Suppressor macrophage treated with lipopolysaccharide for 4 hours (primary cell): ENCODE measurements at regions not wholly inside any gene's neighbourhood (a gene's known extent, or its start where the extent isn't known, plus 50 kb on each side); places are given as distances from the start of the nearest gene placed in this dataset.

Source experiments
- DNase-seq: peaks from one replicate; pipeline ENCODE4 v3.0.0-alpha.2; 2020

DNA sequence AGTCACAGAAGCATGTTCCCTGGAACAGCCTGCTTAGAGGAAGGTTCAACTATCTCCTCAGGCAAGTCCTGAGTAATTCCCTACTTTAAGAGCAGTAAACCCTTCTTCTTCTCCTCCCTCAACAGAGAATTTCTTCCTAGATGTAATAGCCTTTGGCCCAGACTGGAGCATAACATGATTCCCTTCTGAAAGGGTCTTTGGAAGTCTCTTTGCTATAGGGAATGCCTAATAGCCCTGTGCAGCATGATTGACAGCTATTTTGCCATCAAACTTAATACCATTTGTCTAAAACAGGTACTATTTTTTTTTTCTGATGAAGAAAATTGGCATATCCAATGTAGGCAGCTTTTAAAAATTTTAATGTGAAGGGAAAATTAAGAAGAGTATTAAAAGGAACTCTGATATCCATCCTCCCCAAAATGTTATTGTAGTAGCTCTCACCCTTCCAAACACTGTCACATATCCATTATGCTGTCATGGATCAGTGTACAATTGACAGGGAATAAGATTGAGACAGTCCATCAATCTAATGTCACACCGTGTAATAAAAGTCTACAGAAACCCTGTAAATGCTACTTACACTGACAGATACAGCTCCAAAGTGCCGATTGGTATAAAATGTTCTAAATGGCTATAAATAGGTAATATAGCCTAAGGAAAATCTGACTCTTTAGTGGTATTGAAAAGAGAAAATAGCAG, 884.6 kb downstream of the TTLL7 start:
- DNase-seq: no peak

GRCh38 chr1:83113652-83114051, 885.3 kb downstream of the TTLL7 start:
- no peak for DNase-seq

GRCh38 chr1:83112248-83112885, 886.6 kb downstream of the TTLL7 start:
- no peak for DNase-seq

GRCh38 chr1:83110156-83110555, 888.8 kb downstream of the TTLL7 start:
- no peak for DNase-seq

- no peak for DNase-seq
These were observed 889.2 kb downstream of the TTLL7 start for GRCh38 chr1:83109692-83110091.

- DNase-seq: no peak
These were observed 894.4 kb downstream of the TTLL7 start for GRCh38 chr1:83104558-83104957.

GRCh38 chr1:83103341-83103740, 895.6 kb downstream of the TTLL7 start:
- no peak for DNase-seq

- no peak for DNase-seq
These were observed 896.3 kb downstream of the TTLL7 start for GRCh38 chr1:83102630-83103071.

DNA sequence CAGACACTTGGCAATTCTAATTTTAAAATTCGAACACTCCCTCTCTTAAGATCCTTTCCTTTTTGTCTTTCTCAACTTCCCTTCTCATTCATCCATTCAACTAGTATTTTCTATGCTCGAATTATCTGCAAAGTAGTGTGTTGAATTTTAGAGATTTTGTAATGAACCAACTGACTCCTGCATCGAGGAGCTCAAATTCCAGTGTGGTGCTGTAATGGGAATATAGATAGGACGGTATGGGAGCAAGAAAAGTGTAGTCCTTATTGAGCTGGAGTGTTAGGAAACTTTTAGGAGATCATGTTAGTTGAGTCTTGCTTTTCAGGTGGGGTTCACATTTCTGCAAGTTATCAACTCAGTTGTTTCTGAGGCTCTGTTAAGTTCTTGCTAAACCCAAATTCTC, 897.5 kb downstream of the TTLL7 start:
- DNase-seq: no peak

- no peak for DNase-seq
These were observed 898.8 kb downstream of the TTLL7 start for GRCh38 chr1:83100133-83100532.

DNA sequence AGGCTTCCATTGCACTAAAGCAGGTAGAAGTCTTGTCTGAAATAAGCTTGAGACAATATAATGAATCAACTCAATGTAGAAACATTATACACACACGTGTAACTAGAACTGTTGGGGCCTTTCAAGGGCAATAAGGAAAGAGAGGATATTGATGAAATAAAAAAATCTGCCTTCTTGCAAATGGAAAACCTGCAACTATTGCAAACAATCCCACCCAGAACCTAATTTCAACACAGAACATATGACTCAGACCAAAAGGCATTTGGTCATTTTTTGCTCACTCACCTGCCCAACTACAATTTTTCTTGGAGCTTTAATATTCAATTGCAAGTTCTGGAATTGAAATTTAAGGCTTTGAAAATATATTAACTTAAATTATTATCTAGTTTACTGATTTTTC, 900.1 kb downstream of the TTLL7 start:
- no peak for DNase-seq

DNA sequence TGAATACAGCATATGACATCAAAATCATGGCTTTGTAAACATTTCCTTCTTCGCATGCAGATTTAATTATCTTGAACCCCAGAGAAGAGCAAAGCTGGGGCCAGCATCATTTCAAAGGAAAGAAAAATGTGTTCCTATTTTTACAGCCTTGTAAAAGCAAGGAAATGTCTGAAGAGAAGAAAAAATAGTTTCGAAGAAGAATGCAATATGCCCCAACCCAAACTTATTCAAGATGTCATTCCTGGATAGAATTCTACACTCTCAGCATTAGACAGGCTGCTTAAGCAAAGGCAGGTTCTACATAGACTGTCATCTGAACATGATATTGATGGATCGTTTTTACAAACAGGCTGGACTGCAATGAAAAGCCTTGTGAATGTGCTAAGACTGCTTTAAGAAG, 900.8 kb downstream of the TTLL7 start:
- DNase-seq: no peak

- DNase-seq: no peak
These were observed 901.2 kb downstream of the TTLL7 start for GRCh38 chr1:83097715-83098114.

DNA sequence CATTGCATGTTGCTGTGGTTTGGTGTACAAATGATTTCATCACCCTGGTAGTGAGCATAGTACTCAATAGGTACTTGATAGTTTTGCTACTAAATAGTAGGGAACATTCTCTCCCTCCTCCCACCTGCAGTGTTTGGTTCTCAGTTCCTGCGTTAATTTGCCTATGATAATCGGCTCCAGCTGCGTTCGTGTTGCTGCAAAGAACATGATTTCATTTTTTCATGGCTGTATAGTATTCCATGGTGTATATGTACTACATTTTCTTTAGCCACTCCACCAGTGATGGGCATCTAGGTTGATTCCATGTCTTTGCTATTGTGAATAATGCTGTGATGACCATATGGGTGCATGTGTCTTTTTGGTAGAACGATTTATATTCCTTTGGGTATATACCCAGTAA, 903.4 kb downstream of the TTLL7 start:
- no peak for DNase-seq

GRCh38 chr1:83090195-83090594, 908.7 kb downstream of the TTLL7 start:
- DNase-seq: no peak

DNA sequence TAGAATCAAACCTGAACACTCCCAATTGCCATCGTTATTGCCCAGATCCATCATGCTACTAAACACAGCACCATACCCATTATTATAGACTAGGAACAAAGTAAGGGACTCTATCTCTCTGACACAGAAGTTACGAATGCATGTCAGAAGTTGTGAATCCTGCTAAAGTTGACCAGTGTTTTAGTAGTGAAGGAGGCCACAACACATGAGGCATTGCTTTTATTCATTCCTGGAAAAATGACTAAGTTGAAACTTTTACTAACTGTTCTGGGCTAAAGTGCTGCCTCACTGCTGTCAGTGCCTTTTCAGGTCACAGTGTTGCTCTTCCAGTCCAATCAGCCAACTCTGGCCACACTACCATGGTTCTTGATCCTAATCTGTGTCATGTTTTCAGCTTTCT, 911.1 kb downstream of the TTLL7 start:
- no peak for DNase-seq

GRCh38 chr1:83086986-83087512, 911.9 kb downstream of the TTLL7 start:
- no peak for DNase-seq

DNA sequence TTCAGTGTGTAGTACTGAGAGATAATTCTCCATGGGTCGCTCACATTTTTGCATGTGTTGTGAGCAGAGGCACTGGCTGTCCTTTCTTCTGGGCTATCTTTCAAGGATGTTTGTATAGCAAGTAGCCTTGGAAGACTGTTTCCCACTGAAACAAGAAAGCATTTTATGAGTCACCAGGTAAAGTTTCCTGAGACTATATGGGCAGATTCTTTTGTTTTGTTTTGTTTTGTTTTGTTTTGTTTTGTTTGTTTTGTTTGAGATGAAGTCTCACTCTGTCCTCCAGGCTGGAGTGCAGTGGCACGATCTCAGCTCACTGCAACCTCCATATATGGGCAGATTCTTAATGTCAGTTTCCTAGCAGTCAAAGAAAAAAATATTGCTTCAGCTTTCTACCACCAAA, 912.6 kb downstream of the TTLL7 start:
- DNase-seq: no peak

- no peak for DNase-seq
These were observed 915.2 kb downstream of the TTLL7 start for GRCh38 chr1:83083589-83084224.

DNA sequence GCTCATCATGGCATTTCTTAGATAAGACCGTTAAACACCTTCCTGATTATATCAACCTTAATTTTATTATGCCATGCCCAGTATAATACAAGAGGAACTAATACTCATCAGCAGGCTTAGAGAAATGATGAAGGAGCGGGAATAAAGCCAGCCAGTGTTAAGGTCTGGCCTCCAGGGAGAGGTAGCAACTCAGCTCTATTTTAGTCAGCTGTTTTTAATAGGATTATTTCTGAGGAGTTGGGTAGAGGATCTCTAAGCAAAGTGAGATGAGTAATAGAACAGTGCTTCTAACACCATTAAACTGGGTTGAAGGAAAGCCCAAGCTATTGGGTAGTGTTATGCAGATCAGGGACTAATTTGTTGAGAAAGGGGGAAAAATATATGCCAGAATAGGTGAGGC, 921.5 kb downstream of the TTLL7 start:
- no peak for DNase-seq

- DNase-seq: no peak
These were observed 923.8 kb downstream of the TTLL7 start for GRCh38 chr1:83075107-83075506.

DNA sequence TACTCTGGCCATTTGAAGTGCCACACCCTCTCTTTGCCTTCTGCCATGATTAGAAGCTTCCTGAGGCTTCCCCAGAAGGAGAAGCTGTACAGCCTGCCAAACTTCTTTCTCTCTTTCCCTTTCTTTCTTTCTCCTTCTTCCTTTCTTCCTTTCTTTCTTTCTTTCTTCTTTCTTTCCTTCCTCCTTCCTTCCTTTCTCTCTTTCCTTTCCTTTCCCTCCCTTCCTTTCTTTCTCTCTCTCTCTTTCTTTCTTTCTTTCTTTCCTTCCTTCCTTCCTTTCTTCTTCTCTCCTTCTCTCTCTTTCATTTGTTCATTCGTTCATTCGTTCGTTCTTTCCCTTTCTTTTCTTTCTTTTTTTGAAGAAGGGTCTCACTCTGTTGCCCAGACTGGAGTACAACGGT, 931.0 kb downstream of the TTLL7 start:
- no peak for DNase-seq

GRCh38 chr1:83065952-83066727, 932.8 kb downstream of the TTLL7 start:
- no peak for DNase-seq
